ENCODE measurements at regions not wholly inside any gene's neighbourhood (a gene's known extent, or its start where the extent isn't known, plus 50 kb on each side); places are given as distances from the start of the nearest gene placed in this dataset.

GRCh38 chr18:65628390-65628789 lies 122.4 kb upstream of the CDH7 start (continued):
- TF ChIP-seq, protein P1, sequence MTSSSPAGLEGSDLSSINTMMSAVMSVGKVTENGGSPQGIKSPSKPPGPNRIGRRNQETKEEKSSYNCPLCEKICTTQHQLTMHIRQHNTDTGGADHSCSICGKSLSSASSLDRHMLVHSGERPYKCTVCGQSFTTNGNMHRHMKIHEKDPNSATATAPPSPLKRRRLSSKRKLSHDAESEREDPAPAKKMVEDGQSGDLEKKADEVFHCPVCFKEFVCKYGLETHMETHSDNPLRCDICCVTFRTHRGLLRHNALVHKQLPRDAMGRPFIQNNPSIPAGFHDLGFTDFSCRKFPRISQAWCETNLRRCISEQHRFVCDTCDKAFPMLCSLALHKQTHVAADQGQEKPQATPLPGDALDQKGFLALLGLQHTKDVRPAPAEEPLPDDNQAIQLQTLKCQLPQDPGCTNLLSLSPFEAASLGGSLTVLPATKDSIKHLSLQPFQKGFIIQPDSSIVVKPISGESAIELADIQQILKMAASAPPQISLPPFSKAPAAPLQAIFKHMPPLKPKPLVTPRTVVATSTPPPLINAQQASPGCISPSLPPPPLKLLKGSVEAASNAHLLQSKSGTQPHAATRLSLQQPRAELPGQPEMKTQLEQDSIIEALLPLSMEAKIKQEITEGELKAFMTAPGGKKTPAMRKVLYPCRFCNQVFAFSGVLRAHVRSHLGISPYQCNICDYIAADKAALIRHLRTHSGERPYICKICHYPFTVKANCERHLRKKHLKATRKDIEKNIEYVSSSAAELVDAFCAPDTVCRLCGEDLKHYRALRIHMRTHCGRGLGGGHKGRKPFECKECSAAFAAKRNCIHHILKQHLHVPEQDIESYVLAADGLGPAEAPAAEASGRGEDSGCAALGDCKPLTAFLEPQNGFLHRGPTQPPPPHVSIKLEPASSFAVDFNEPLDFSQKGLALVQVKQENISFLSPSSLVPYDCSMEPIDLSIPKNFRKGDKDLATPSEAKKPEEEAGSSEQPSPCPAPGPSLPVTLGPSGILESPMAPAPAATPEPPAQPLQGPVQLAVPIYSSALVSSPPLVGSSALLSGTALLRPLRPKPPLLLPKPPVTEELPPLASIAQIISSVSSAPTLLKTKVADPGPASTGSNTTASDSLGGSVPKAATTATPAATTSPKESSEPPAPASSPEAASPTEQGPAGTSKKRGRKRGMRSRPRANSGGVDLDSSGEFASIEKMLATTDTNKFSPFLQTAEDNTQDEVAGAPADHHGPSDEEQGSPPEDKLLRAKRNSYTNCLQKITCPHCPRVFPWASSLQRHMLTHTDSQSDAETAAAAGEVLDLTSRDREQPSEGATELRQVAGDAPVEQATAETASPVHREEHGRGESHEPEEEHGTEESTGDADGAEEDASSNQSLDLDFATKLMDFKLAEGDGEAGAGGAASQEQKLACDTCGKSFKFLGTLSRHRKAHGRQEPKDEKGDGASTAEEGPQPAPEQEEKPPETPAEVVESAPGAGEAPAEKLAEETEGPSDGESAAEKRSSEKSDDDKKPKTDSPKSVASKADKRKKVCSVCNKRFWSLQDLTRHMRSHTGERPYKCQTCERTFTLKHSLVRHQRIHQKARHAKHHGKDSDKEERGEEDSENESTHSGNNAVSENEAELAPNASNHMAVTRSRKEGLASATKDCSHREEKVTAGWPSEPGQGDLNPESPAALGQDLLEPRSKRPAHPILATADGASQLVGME (CRISPR knock-in tag; IDR thresholded peaks at IDR 0.05), result no peak
- TF ChIP-seq RCOR1 (IDR thresholded peaks at IDR 0.05; ENCODE audit: borderline replicate concordance in 1 of 2, low read depth in 2 of 2, low read length in 2 of 2) (no peak), SREBF1 (IDR thresholded peaks at IDR 0.05; ENCODE audit: borderline replicate concordance, low read depth, low read length) (no peak)

GRCh38 chr18:65623676-65624075 lies 127.1 kb upstream of the CDH7 start:
- FAIRE-seq (no peak), ATAC-seq (no peak), DNase-seq (ENCODE audit: extremely low read depth in 1 of 4, low spot score in 3 of 4) (no peak)
- Histone ChIP-seq H3K4me1 (replicated peaks in 1 of 2; ENCODE audit: control insufficient read depth in 2 of 2, insufficient read depth in 2 of 2, low read length in 2 of 2) (no peaks in the 10 kb centered on the region), H3K4me2 (ENCODE audit: insufficient read depth, low read length) (no peak overlapping the region), H3K9me1 (ENCODE audit: control insufficient read depth, insufficient read depth, low read length) (no peaks in the 10 kb centered on the region), H3K27me3 (ENCODE audit: control insufficient read depth in 2 of 2, insufficient read depth in 2 of 2, low read length in 2 of 2) (no peaks in the 10 kb centered on the region), H4K20me1 (replicated peaks; ENCODE audit: control insufficient read depth, insufficient read depth, low read length) (no peaks in the 10 kb centered on the region), H3K9ac (ENCODE audit: insufficient read depth in 1 of 2, low read depth in 2 of 2, low read length in 2 of 2) (no peak overlapping the region), H3K27ac (ENCODE audit: extremely low read depth, low read depth, low read length) (no peak overlapping the region), H3K9me3 (replicated peaks; ENCODE audit: control insufficient read depth, insufficient read depth, low read depth, low read length) (no peaks in the 10 kb centered on the region), H2AFZ (ENCODE audit: low read depth, low read length) (no peak overlapping the region), H3K4me3 (no peak overlapping the region), H3K79me2 (ENCODE audit: control insufficient read depth, insufficient read depth, low read length) (no peaks in the 10 kb centered on the region), H3K36me3 (ENCODE audit: control insufficient read depth, insufficient read depth, low read length) (no peaks in the 10 kb centered on the region)
- CTCF ChIA-PET (ENCODE audit: low intra/inter-chr PET ratio), result no interaction called here
- intact Hi-C loops (cut with micrococcal nuclease), result no loop called here
- in situ Hi-C loops (cut with MboI), result no loop called here
- no TSS peak for BruUV-seq (replicated peaks)
- WGBS (ENCODE audit: insufficient coverage, low coverage, missing lambda C conversion rate), result 0% methylated on average over 6 of the region's 6 CpGs
- POLR2A ChIA-PET, result no interaction called here
- TF ChIP-seq ATF7 (IDR thresholded peaks at IDR 0.05) (no peak), PPARD (CRISPR knock-in tag; IDR thresholded peaks at IDR 0.05) (no peak), CBFB (CRISPR knock-in tag; IDR thresholded peaks at IDR 0.05) (no peak), ARHGAP35 (IDR thresholded peaks at IDR 0.05; ENCODE audit: partially characterized antibody) (no peak), HSF4 (CRISPR knock-in tag; IDR thresholded peaks at IDR 0.05; ENCODE audit: borderline replicate concordance) (no peak), ZNF175 (CRISPR knock-in tag; IDR thresholded peaks at IDR 0.05; ENCODE audit: low read depth) (no peak), SRF (CRISPR knock-in tag; IDR thresholded peaks at IDR 0.05) (no peak)
- TF ChIP-seq, protein P2, sequence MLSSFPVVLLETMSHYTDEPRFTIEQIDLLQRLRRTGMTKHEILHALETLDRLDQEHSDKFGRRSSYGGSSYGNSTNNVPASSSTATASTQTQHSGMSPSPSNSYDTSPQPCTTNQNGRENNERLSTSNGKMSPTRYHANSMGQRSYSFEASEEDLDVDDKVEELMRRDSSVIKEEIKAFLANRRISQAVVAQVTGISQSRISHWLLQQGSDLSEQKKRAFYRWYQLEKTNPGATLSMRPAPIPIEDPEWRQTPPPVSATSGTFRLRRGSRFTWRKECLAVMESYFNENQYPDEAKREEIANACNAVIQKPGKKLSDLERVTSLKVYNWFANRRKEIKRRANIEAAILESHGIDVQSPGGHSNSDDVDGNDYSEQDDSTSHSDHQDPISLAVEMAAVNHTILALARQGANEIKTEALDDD (IDR thresholded peaks at IDR 0.05), result no peak
- TF ChIP-seq, protein P3, sequence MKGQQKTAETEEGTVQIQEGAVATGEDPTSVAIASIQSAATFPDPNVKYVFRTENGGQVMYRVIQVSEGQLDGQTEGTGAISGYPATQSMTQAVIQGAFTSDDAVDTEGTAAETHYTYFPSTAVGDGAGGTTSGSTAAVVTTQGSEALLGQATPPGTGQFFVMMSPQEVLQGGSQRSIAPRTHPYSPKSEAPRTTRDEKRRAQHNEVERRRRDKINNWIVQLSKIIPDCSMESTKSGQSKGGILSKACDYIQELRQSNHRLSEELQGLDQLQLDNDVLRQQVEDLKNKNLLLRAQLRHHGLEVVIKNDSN (CRISPR knock-in tag; IDR thresholded peaks at IDR 0.05), result no peak

Data from K562 (cell line).